ENCODE measurements at regions not wholly inside any gene's neighbourhood (a gene's known extent, or its start where the extent isn't known, plus 50 kb on each side); places are given as distances from the start of the nearest gene placed in this dataset.
"Not testable (repeated sequence)": the region's sequence is repeated elsewhere in the genome, so short reads cannot be mapped to it uniquely, and the experiment has no call there.

- TF ChIP-seq, protein P1, sequence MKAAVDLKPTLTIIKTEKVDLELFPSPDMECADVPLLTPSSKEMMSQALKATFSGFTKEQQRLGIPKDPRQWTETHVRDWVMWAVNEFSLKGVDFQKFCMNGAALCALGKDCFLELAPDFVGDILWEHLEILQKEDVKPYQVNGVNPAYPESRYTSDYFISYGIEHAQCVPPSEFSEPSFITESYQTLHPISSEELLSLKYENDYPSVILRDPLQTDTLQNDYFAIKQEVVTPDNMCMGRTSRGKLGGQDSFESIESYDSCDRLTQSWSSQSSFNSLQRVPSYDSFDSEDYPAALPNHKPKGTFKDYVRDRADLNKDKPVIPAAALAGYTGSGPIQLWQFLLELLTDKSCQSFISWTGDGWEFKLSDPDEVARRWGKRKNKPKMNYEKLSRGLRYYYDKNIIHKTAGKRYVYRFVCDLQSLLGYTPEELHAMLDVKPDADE (IDR thresholded peaks at IDR 0.05): no peak
- TF ChIP-seq EZH2phosphoT487 (IDR thresholded peaks at IDR 0.05; ENCODE audit: unreplicated experiment) (no peak), STAT1 (IDR thresholded peaks at IDR 0.05; ENCODE audit: unreplicated experiment) (no peak), CREB1 (CRISPR knock-in tag; IDR thresholded peaks at IDR 0.05; ENCODE audit: low read depth) (no peak), NANOG (IDR thresholded peaks at IDR 0.05; ENCODE audit: borderline replicate concordance) (no peak), POLR2AphosphoS5 (IDR thresholded peaks at IDR 0.05; ENCODE audit: low read depth) (no peak), JUNB (IDR thresholded peaks at IDR 0.05; ENCODE audit: unreplicated experiment) (no peak), EZH2 (IDR thresholded peaks at IDR 0.05; ENCODE audit: low read depth, unreplicated experiment) (no peak), ZNF114 (CRISPR knock-in tag; IDR thresholded peaks at IDR 0.05) (no peak), ZNF331 (CRISPR knock-in tag; IDR thresholded peaks at IDR 0.05; ENCODE audit: low read depth) (no peak)
- TF ChIP-seq, protein P2, sequence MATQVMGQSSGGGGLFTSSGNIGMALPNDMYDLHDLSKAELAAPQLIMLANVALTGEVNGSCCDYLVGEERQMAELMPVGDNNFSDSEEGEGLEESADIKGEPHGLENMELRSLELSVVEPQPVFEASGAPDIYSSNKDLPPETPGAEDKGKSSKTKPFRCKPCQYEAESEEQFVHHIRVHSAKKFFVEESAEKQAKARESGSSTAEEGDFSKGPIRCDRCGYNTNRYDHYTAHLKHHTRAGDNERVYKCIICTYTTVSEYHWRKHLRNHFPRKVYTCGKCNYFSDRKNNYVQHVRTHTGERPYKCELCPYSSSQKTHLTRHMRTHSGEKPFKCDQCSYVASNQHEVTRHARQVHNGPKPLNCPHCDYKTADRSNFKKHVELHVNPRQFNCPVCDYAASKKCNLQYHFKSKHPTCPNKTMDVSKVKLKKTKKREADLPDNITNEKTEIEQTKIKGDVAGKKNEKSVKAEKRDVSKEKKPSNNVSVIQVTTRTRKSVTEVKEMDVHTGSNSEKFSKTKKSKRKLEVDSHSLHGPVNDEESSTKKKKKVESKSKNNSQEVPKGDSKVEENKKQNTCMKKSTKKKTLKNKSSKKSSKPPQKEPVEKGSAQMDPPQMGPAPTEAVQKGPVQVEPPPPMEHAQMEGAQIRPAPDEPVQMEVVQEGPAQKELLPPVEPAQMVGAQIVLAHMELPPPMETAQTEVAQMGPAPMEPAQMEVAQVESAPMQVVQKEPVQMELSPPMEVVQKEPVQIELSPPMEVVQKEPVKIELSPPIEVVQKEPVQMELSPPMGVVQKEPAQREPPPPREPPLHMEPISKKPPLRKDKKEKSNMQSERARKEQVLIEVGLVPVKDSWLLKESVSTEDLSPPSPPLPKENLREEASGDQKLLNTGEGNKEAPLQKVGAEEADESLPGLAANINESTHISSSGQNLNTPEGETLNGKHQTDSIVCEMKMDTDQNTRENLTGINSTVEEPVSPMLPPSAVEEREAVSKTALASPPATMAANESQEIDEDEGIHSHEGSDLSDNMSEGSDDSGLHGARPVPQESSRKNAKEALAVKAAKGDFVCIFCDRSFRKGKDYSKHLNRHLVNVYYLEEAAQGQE (IDR thresholded peaks at IDR 0.05; ENCODE audit: unreplicated experiment): no peak
These were observed 233.5 kb upstream of the NRIP1 start (continued) for GRCh38 chr21:15298306-15298705.

DNA sequence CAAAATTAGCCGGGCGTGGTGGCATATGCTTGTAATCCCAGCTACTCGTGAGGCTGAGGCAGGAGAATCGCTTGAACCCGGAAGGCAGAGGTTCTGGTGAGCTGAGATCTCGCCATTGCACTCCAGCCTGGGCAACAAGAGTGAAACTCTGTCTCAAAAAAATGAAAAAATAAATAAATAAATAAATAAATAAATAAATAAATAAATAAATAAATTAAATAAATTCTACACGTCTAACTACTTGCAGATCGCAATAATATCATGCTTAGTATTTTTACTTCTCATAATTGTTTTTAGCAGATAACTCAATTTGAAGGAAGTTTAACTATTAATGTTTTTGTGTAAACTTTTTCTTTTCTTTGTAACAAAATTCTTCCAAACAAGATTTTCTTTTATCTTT, 234.0 kb upstream of the NRIP1 start:
- H3K4me1 Mint-ChIP-seq; H3K9me2 ChIP-seq (ENCODE audit: insufficient read depth); H3K27me3 Mint-ChIP-seq (ENCODE audit: insufficient read depth, low read depth, poor library complexity); H3K4me2 ChIP-seq; H3K4me3 ChIP-seq; H3K27me3 ChIP-seq (ENCODE audit: insufficient read depth); H3K4me3 Mint-ChIP-seq; ATAC-seq; H3F3A ChIP-seq (replicated peaks; ENCODE audit: low read depth); H3K79me2 ChIP-seq (replicated peaks; ENCODE audit: insufficient read depth); DNase-seq (ENCODE audit: low spot score); H3K36me3 ChIP-seq (ENCODE audit: insufficient read depth); H2AFZ ChIP-seq; H3K4me1 ChIP-seq (ENCODE audit: insufficient read depth); H3K27ac Mint-ChIP-seq; H4K20me1 ChIP-seq (replicated peaks; ENCODE audit: insufficient read depth); H3K27ac ChIP-seq (ENCODE audit: low read depth): not testable (repeated sequence)
- H3K36me3 Mint-ChIP-seq (ENCODE audit: low read depth): peaks cover 21% of the 10 kb centered on the region; the same call in 2 of the 3 replicates
- peaks cover 20% of the 10 kb centered on the region for H3K9me3 Mint-ChIP-seq

- Mint-ChIP-seq H3K27me3 (ENCODE audit: insufficient read depth, low read depth, poor library complexity) (no peaks in the 10 kb centered on the region), H3K4me1 (peaks cover 6% of the 10 kb centered on the region; the same call in 2 of the 3 replicates), H3K36me3 (ENCODE audit: low read depth) (peaks cover 21% of the 10 kb centered on the region; the same call in 2 of the 3 replicates), H3K27ac (no peak overlapping the region), H3K9me3 (peaks cover 20% of the 10 kb centered on the region), H3K4me3 (no peak overlapping the region)
- no peaks in the 10 kb centered on the region for H3K4me1 ChIP-seq (ENCODE audit: insufficient read depth)
- H3K79me2 ChIP-seq (replicated peaks; ENCODE audit: insufficient read depth): no peaks in the 10 kb centered on the region
- H3K36me3 ChIP-seq (ENCODE audit: insufficient read depth): no peaks in the 10 kb centered on the region
- no peak for ATAC-seq
- H4K20me1 ChIP-seq (replicated peaks; ENCODE audit: insufficient read depth): no peaks in the 10 kb centered on the region
- no peaks in the 10 kb centered on the region for H3K9me2 ChIP-seq (ENCODE audit: insufficient read depth)
- H3K4me3 ChIP-seq: no peak overlapping the region
- H3K27me3 ChIP-seq (ENCODE audit: insufficient read depth): no peaks in the 10 kb centered on the region
- H3K4me2 ChIP-seq: no peak overlapping the region
- DNase-seq (ENCODE audit: low spot score): no peak
- H2AFZ ChIP-seq: no peak overlapping the region
- no peak overlapping the region for H3K27ac ChIP-seq (ENCODE audit: low read depth)
- H3F3A ChIP-seq (replicated peaks; ENCODE audit: low read depth): no peaks in the 10 kb centered on the region
- TF ChIP-seq, protein P2 (IDR thresholded peaks at IDR 0.05; ENCODE audit: unreplicated experiment): no peak
- no peak for TF ChIP-seq JUNB (IDR thresholded peaks at IDR 0.05; ENCODE audit: unreplicated experiment)
- TF ChIP-seq CTCF (conservative IDR thresholded peaks at IDR 0.05; ENCODE audit: low read depth in 2 of 2): no peak
- TF ChIP-seq, protein P1 (IDR thresholded peaks at IDR 0.05): no peak
- no peak for TF ChIP-seq CREB1 (CRISPR knock-in tag; IDR thresholded peaks at IDR 0.05; ENCODE audit: low read depth)
- TF ChIP-seq EZH2phosphoT487 (IDR thresholded peaks at IDR 0.05; ENCODE audit: unreplicated experiment): no peak
- no peak for TF ChIP-seq NANOG (IDR thresholded peaks at IDR 0.05; ENCODE audit: borderline replicate concordance)
These were observed 235.3 kb upstream of the NRIP1 start for GRCh38 chr21:15300131-15300530.

Measured in GM23338 (cell line).